ENCODE measurements at regions not wholly inside any gene's neighbourhood (a gene's known extent, or its start where the extent isn't known, plus 50 kb on each side); places are given as distances from the start of the nearest gene placed in this dataset.

GRCh38 chr2:48838029-48838428, 82.5 kb upstream of the LHCGR start:
- H3K27me3 Mint-ChIP-seq: no peaks in the 10 kb centered on the region
- TF ChIP-seq CTCF (IDR thresholded peaks at IDR 0.05): no peak
- intact Hi-C loops (cut with micrococcal nuclease): no loop called here
- POLR2A ChIA-PET: no interaction called here
- ATAC-seq: no peak
- DNase-seq: no peak
- H3K4me3 Mint-ChIP-seq: no peak overlapping the region
- no peak overlapping the region for H3K27ac Mint-ChIP-seq
- H3K9me3 Mint-ChIP-seq: peaks cover 2% of the 10 kb centered on the region
- H3K36me3 Mint-ChIP-seq (ENCODE audit: low read depth): no peaks in the 10 kb centered on the region
- CTCF ChIA-PET: no interaction called here
- no peaks in the 10 kb centered on the region for H3K4me1 Mint-ChIP-seq (ENCODE audit: low read depth)

GRCh38 chr2:48829569-48829968, 74.0 kb upstream of the LHCGR start:
- H3K27ac Mint-ChIP-seq: no peak overlapping the region
- no peaks in the 10 kb centered on the region for H3K4me1 Mint-ChIP-seq (ENCODE audit: low read depth)
- POLR2A ChIA-PET: interaction anchor here (0.6 kb wide), 1 partner anchor 524 kb away, joined by 3 read pairs; no protein-coding TSS in a partner anchor
- ATAC-seq: no peak
- CTCF ChIA-PET: no interaction called here
- no peak for DNase-seq
- intact Hi-C loops (cut with micrococcal nuclease): no loop called here
- no peak for TF ChIP-seq CTCF (IDR thresholded peaks at IDR 0.05)
- H3K4me3 Mint-ChIP-seq: no peak overlapping the region
- H3K27me3 Mint-ChIP-seq: no peaks in the 10 kb centered on the region
- H3K9me3 Mint-ChIP-seq: no peaks in the 10 kb centered on the region
- H3K36me3 Mint-ChIP-seq (ENCODE audit: low read depth): no peaks in the 10 kb centered on the region

GRCh38 chr2:48829036-48829435, 73.5 kb upstream of the LHCGR start:
- ATAC-seq (no peak), DNase-seq (no peak)
- no peak overlapping the region for H3K27ac Mint-ChIP-seq
- no peak for TF ChIP-seq CTCF (IDR thresholded peaks at IDR 0.05)
- H3K9me3 Mint-ChIP-seq: no peaks in the 10 kb centered on the region
- ChIA-PET POLR2A (no interaction called here), CTCF (no interaction called here)
- H3K4me1 Mint-ChIP-seq (ENCODE audit: low read depth): no peaks in the 10 kb centered on the region
- H3K36me3 Mint-ChIP-seq (ENCODE audit: low read depth): no peaks in the 10 kb centered on the region
- H3K27me3 Mint-ChIP-seq: no peaks in the 10 kb centered on the region
- intact Hi-C loops (cut with micrococcal nuclease): no loop called here
- H3K4me3 Mint-ChIP-seq: no peak overlapping the region

GRCh38 chr2:48826986-48827385, 71.5 kb upstream of the LHCGR start:
- CTCF ChIA-PET: no interaction called here
- DNase-seq (no peak), ATAC-seq (no peak)
- no peak overlapping the region for H3K4me3 Mint-ChIP-seq
- intact Hi-C loops (cut with micrococcal nuclease): no loop called here
- no peak for TF ChIP-seq CTCF (IDR thresholded peaks at IDR 0.05)
- POLR2A ChIA-PET: no interaction called here
- no peaks in the 10 kb centered on the region for H3K36me3 Mint-ChIP-seq (ENCODE audit: low read depth)
- H3K9me3 Mint-ChIP-seq: no peaks in the 10 kb centered on the region
- no peaks in the 10 kb centered on the region for H3K27me3 Mint-ChIP-seq
- H3K4me1 Mint-ChIP-seq (ENCODE audit: low read depth): no peaks in the 10 kb centered on the region
- H3K27ac Mint-ChIP-seq: no peak overlapping the region

GRCh38 chr2:48824116-48824515, 68.6 kb upstream of the LHCGR start:
- intact Hi-C loops (cut with micrococcal nuclease): no loop called here
- Mint-ChIP-seq H3K9me3 (peaks cover 2% of the 10 kb centered on the region), H3K27ac (no peak overlapping the region), H3K36me3 (ENCODE audit: low read depth) (no peaks in the 10 kb centered on the region), H3K27me3 (peaks cover 3% of the 10 kb centered on the region), H3K4me3 (no peak overlapping the region), H3K4me1 (ENCODE audit: low read depth) (no peaks in the 10 kb centered on the region)
- TF ChIP-seq CTCF (IDR thresholded peaks at IDR 0.05): no peak
- ChIA-PET POLR2A (no interaction called here), CTCF (interaction anchor here (1.2 kb wide), 1 partner anchor 14 kb away, joined by 4 read pairs; no protein-coding TSS in a partner anchor)
- DNase-seq: no peak
- ATAC-seq: no peak

All from activated CD8-positive, alpha-beta T cell treated with anti-CD3 and anti-CD28 coated beads for 36 hours (primary cell).